Chondrocyte (in vitro differentiated cells): ENCODE measurements at regions not wholly inside any gene's neighbourhood (a gene's known extent, or its start where the extent isn't known, plus 50 kb on each side); places are given as distances from the start of the nearest gene placed in this dataset.

Experiments
- DNase-seq: peaks from one replicate; pipeline ENCODE4 v3.0.0; 2021; ENCODE audit warnings: mixed read lengths, low spot score
- H3K27ac Mint-ChIP-seq: one replicate; pipeline ENCODE4 v1.8.0; 2021; ENCODE audit warnings: mild to moderate bottlenecking, moderate library complexity, mixed read lengths; ENCODE audit not compliant: unreplicated experiment
- H3K27me3 Mint-ChIP-seq: 2 replicates; pipeline ENCODE4 v1.8.0; 2021; ENCODE audit warnings: low read depth, mixed read lengths
- H3K36me3 Mint-ChIP-seq: 2 replicates; pipeline ENCODE4 v1.8.0; 2021; ENCODE audit warnings: low read depth, mixed read lengths
- H3K4me1 Mint-ChIP-seq: 2 replicates; pipeline ENCODE4 v1.8.0; 2021; ENCODE audit warnings: low read depth, mild to moderate bottlenecking, mixed read lengths
- H3K4me3 Mint-ChIP-seq: one replicate; pipeline ENCODE4 v1.8.0; 2021; ENCODE audit warnings: mild to moderate bottlenecking, moderate library complexity, mixed read lengths; ENCODE audit not compliant: unreplicated experiment
- H3K9me3 Mint-ChIP-seq: 2 replicates; pipeline ENCODE4 v1.8.0; 2021; ENCODE audit warnings: low read depth, mixed read lengths
- TF ChIP-seq, protein P1 (sequence below): fragments of 200-600 bp; sonication (generic); IDR thresholded peaks from 2 replicates; pipeline ENCODE4 v1.5.0; 2021; ENCODE audit warnings: antibody characterized with exemption, mild to moderate bottlenecking, moderate library complexity

DNA sequence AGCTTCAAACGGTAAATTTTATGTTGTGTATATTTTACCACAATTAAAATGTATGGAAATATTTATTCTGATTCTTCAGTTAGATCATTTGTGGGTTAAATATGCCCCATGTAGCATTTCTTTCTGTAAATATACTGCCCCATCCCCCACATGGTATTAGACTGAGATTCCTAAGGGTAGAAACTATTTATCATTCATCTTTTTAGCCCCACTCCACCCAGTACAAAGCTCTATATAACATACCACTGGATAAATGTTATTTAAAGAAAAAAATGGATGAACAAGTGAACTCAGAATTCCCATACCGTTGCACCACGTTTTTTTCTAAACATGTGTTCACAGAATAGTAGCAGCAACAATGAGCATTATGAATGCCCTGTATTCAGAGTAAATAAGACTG, 234.0 kb upstream of the IRF2BP2 start:
- DNase-seq, result no peak
- Mint-ChIP-seq H3K27ac (no peak overlapping the region), H3K36me3 (no peaks in the 10 kb centered on the region), H3K27me3 (no peaks in the 10 kb centered on the region), H3K4me1 (peaks cover 37% of the 10 kb centered on the region), H3K9me3 (peaks cover 3% of the 10 kb centered on the region), H3K4me3 (no peak overlapping the region)
- TF ChIP-seq, protein P1, sequence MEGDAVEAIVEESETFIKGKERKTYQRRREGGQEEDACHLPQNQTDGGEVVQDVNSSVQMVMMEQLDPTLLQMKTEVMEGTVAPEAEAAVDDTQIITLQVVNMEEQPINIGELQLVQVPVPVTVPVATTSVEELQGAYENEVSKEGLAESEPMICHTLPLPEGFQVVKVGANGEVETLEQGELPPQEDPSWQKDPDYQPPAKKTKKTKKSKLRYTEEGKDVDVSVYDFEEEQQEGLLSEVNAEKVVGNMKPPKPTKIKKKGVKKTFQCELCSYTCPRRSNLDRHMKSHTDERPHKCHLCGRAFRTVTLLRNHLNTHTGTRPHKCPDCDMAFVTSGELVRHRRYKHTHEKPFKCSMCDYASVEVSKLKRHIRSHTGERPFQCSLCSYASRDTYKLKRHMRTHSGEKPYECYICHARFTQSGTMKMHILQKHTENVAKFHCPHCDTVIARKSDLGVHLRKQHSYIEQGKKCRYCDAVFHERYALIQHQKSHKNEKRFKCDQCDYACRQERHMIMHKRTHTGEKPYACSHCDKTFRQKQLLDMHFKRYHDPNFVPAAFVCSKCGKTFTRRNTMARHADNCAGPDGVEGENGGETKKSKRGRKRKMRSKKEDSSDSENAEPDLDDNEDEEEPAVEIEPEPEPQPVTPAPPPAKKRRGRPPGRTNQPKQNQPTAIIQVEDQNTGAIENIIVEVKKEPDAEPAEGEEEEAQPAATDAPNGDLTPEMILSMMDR, result no peak

DNA sequence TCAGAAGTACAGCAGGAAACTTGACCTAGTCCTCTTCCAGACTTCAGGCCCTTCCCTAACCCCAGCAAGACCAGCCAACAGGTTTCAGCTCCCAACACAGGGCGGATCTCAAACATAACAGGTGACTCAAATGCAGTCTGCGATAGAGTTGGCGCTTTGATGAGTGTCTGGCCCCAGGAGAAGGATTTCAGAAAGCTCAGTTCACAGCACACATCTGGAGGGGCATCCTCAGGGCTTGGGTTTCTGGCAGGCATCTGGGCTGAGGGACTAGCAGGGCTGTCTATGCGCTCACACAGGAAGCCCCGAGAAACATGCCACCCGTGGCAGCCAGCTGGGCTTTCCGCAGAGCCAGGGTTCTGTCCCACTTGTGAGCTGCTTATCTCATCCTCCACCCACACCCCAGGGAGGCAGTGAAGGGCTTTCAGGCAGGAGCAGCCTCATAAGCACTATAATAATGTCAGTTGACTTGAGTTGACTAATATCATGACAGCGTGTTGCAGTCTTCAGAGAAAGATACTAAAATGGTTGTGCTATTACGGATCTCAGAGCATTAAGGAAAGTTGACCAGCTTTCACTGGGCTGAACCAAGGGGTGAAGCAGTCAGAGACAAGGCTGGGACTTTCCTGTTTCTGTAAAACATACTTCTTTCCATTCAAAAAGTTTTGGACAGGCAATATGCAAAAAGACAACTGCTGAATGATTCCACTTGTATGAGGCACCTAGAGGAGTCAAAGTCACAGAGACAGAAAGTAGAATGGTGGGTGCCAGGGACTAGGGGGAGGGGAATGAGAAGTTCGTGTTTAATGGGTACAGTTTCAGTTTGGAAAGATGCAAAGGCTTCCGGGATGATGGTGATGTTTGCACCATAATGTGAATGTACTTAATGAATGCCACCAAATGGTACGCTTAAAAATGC, 233.0 kb upstream of the IRF2BP2 start:
- H3K27ac Mint-ChIP-seq, result no peak overlapping the region

DNA sequence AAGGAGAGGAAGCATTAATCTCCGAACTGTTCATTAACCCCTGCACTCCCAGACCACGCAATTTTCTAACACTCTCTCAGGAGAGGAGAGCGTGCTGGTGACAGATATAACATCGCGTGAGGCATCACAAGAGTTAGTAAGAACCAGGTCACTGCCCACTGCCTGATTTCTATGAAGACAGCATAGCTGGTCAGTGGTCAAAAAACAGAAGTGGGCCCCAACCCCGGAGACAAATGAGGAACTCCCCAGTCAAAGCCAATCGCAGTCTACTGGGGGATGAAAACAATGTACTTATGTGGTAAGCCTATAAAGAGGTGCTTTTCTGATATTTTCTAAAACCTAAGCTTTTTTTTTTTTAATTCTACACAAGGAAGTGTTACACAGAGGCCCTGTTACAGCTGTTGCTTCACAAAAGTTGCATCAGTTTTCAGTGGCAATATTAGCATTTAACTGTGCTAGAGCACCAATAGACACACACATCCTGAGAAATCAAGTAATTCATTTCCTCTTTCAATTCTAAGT, 231.8 kb upstream of the IRF2BP2 start:
- H3K27ac Mint-ChIP-seq, result no peak overlapping the region
- TF ChIP-seq, protein P1, result no peak
- H3K4me1 Mint-ChIP-seq, result peaks cover 31% of the 10 kb centered on the region
- peaks cover 3% of the 10 kb centered on the region for H3K9me3 Mint-ChIP-seq
- no peak overlapping the region for H3K4me3 Mint-ChIP-seq
- H3K36me3 Mint-ChIP-seq, result no peaks in the 10 kb centered on the region
- H3K27me3 Mint-ChIP-seq, result no peaks in the 10 kb centered on the region
- no peak for DNase-seq

More for the DNA sequence above, 233.0 kb upstream of the IRF2BP2 start:
- H3K4me3 Mint-ChIP-seq, result no peak overlapping the region
- TF ChIP-seq, protein P1, result no peak
- no peaks in the 10 kb centered on the region for H3K36me3 Mint-ChIP-seq
- no peaks in the 10 kb centered on the region for H3K27me3 Mint-ChIP-seq
- peaks cover 3% of the 10 kb centered on the region for H3K9me3 Mint-ChIP-seq
- no peak for DNase-seq
- peaks cover 31% of the 10 kb centered on the region for H3K4me1 Mint-ChIP-seq

DNA sequence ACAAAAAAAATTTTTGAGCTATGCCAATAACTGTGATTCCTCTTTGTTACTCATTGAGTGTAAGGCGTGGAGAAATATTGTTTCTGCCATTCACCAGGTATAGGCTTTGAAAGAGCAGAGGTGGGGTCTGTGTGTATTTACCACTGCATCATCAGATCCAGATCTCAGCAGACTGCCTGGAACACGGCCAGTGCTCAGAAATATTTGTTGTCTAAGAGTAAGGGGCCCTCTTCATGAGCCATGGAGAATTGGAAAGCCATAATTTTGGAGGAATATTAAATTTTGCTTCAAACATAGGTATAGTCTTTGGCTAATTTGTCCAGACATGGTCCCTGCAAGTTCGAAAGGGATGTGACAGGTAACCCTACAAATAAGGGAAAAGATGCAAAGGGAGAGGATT, 231.3 kb upstream of the IRF2BP2 start:
- H3K36me3 Mint-ChIP-seq, result no peaks in the 10 kb centered on the region
- TF ChIP-seq, protein P1, result no peak
- H3K4me1 Mint-ChIP-seq, result peaks cover 31% of the 10 kb centered on the region
- DNase-seq, result no peak
- H3K4me3 Mint-ChIP-seq, result no peak overlapping the region
- H3K27me3 Mint-ChIP-seq, result no peaks in the 10 kb centered on the region
- peaks cover 3% of the 10 kb centered on the region for H3K9me3 Mint-ChIP-seq
- H3K27ac Mint-ChIP-seq, result no peak overlapping the region

DNA sequence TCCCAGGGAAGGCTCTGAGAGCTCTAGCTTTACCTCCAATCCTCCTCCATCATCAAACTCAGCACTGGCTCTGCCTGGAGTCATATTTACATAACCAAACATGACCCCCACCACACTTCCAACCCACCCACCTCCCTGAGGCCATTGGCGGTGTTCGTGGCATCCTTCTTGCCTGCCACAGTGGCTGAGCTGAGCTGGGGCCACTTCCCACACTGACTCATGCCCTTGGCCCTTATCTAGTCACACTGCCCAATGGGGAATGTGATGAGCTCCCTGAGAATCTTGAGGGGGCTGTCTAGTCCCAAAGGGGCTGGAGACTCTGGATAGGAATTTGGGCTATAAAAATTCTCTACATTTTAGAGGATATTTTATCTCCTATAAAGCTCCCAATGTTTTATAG, 230.9 kb upstream of the IRF2BP2 start:
- DNase-seq, result no peak
- H3K36me3 Mint-ChIP-seq, result no peaks in the 10 kb centered on the region
- no peaks in the 10 kb centered on the region for H3K27me3 Mint-ChIP-seq
- no peak overlapping the region for H3K4me3 Mint-ChIP-seq
- peaks cover 3% of the 10 kb centered on the region for H3K9me3 Mint-ChIP-seq
- H3K4me1 Mint-ChIP-seq, result peaks cover 31% of the 10 kb centered on the region
- TF ChIP-seq, protein P1, result no peak
- H3K27ac Mint-ChIP-seq, result no peak overlapping the region
